ENCODE measurements at regions not wholly inside any gene's neighbourhood (a gene's known extent, or its start where the extent isn't known, plus 50 kb on each side); places are given as distances from the start of the nearest gene placed in this dataset.

DNA sequence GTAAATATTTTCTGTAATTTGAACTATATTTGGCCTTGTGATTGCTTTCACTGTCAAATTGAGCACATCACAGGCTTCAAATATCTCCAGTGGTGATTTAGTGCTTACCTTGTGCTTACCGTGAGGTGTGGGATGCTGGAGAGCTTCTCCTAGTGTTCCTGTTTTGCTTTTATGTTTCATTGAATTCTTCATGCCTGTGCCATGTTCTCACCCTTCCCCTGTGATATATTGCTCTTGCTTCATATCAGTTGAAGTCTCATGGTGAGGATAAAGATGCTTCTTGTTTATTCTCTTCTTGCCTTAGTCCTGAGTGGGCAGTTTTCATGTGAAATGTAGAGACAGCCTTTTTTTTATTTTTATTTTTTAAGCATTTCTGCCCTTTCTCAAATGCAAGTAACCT lies 198.0 kb upstream of the PDGFD start:
- TF ChIP-seq TAF1 (IDR thresholded peaks at IDR 0.05; ENCODE audit: borderline replicate concordance, insufficient read depth, low read length), result no peak
- TF ChIP-seq POLR2AphosphoS5 (IDR thresholded peaks at IDR 0.05; ENCODE audit: low read depth, low read length), result no peak
- TF ChIP-seq, protein P1, sequence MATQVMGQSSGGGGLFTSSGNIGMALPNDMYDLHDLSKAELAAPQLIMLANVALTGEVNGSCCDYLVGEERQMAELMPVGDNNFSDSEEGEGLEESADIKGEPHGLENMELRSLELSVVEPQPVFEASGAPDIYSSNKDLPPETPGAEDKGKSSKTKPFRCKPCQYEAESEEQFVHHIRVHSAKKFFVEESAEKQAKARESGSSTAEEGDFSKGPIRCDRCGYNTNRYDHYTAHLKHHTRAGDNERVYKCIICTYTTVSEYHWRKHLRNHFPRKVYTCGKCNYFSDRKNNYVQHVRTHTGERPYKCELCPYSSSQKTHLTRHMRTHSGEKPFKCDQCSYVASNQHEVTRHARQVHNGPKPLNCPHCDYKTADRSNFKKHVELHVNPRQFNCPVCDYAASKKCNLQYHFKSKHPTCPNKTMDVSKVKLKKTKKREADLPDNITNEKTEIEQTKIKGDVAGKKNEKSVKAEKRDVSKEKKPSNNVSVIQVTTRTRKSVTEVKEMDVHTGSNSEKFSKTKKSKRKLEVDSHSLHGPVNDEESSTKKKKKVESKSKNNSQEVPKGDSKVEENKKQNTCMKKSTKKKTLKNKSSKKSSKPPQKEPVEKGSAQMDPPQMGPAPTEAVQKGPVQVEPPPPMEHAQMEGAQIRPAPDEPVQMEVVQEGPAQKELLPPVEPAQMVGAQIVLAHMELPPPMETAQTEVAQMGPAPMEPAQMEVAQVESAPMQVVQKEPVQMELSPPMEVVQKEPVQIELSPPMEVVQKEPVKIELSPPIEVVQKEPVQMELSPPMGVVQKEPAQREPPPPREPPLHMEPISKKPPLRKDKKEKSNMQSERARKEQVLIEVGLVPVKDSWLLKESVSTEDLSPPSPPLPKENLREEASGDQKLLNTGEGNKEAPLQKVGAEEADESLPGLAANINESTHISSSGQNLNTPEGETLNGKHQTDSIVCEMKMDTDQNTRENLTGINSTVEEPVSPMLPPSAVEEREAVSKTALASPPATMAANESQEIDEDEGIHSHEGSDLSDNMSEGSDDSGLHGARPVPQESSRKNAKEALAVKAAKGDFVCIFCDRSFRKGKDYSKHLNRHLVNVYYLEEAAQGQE (IDR thresholded peaks at IDR 0.05; ENCODE audit: insufficient read depth in 1 of 2, low read depth in 2 of 2, low read length in 2 of 2), result no peak
- TF ChIP-seq FOXP2 (optimal IDR thresholded peaks at IDR 0.05; ENCODE audit: borderline replicate concordance, extremely low read depth, extremely low read length, insufficient read depth), result no peak
- no peak for TF ChIP-seq SIN3A (IDR thresholded peaks at IDR 0.05; ENCODE audit: borderline replicate concordance, insufficient read depth, low read length)

DNA sequence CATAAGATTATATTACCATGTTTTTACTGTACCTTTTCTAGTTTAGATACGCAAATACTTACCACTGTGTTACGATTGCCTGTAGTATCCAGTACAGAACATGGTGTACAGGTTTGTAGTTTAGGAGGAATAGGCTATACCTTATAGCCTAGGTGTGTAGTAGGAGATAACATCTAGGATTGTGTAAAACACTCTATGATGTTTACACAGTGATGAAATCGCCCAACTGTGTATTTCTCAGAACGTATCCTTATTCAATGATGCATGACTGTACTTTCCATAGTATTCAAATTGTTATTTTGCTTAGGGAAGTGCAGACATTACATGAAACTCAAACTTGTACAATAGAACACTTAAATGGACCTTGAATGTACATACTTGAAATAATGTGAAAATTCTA lies 188.1 kb upstream of the PDGFD start:
- TF ChIP-seq FOXP2 (optimal IDR thresholded peaks at IDR 0.05; ENCODE audit: borderline replicate concordance, extremely low read depth, extremely low read length, insufficient read depth) (no peak), SIN3A (IDR thresholded peaks at IDR 0.05; ENCODE audit: borderline replicate concordance, insufficient read depth, low read length) (no peak), TAF1 (IDR thresholded peaks at IDR 0.05; ENCODE audit: borderline replicate concordance, insufficient read depth, low read length) (no peak), POLR2AphosphoS5 (IDR thresholded peaks at IDR 0.05; ENCODE audit: low read depth, low read length) (no peak)
- TF ChIP-seq, protein P1 (IDR thresholded peaks at IDR 0.05; ENCODE audit: insufficient read depth in 1 of 2, low read depth in 2 of 2, low read length in 2 of 2), result no peak

DNA sequence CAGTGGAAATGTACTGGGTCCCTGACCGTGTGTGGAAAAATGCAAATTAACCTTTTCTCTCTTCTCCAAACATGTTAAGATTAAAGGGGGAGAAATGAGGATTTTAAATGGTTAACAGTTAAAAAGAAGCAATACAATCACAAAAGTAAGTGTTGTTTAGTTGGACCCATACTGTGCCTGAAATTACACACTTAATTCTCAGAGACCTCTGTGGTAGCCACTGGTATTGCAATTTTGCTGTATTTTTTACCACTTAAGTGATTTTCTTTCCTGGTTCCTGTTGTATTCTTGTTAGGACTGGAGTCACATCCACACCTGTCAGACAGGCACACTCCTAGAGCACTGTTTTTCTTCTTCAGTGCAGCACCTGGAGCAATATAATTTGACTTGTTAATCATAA lies 179.6 kb upstream of the PDGFD start:
- TF ChIP-seq POLR2AphosphoS5 (IDR thresholded peaks at IDR 0.05; ENCODE audit: low read depth, low read length), result no peak
- TF ChIP-seq, protein P1 (IDR thresholded peaks at IDR 0.05; ENCODE audit: insufficient read depth in 1 of 2, low read depth in 2 of 2, low read length in 2 of 2), result no peak
- TF ChIP-seq SIN3A (IDR thresholded peaks at IDR 0.05; ENCODE audit: borderline replicate concordance, insufficient read depth, low read length), result no peak
- no peak for TF ChIP-seq TAF1 (IDR thresholded peaks at IDR 0.05; ENCODE audit: borderline replicate concordance, insufficient read depth, low read length)
- TF ChIP-seq FOXP2 (optimal IDR thresholded peaks at IDR 0.05; ENCODE audit: borderline replicate concordance, extremely low read depth, extremely low read length, insufficient read depth), result no peak

DNA sequence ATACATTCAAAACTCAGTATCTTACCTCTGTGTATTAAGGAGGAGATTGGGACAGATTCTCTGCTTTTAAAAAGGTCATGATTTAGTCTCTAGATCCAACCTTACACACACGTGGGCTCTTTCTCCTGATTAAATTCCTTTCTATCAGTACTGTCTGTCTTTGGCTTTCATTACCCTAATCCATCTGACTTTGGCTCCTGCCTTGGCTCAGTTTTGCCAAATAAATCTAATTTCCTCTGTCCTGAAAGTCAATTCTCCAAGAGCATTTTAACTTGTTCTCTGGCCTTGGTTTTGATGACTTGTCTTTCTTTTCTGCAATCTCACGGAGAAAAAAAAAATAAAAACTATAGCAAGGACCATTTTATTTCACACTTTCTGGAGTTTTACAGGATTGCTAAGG lies 176.6 kb upstream of the PDGFD start:
- TF ChIP-seq TAF1 (IDR thresholded peaks at IDR 0.05; ENCODE audit: borderline replicate concordance, insufficient read depth, low read length), result no peak
- no peak for TF ChIP-seq FOXP2 (optimal IDR thresholded peaks at IDR 0.05; ENCODE audit: borderline replicate concordance, extremely low read depth, extremely low read length, insufficient read depth)
- TF ChIP-seq SIN3A (IDR thresholded peaks at IDR 0.05; ENCODE audit: borderline replicate concordance, insufficient read depth, low read length), result no peak
- TF ChIP-seq POLR2AphosphoS5 (IDR thresholded peaks at IDR 0.05; ENCODE audit: low read depth, low read length), result no peak
- TF ChIP-seq, protein P1 (IDR thresholded peaks at IDR 0.05; ENCODE audit: insufficient read depth in 1 of 2, low read depth in 2 of 2, low read length in 2 of 2), result no peak

DNA sequence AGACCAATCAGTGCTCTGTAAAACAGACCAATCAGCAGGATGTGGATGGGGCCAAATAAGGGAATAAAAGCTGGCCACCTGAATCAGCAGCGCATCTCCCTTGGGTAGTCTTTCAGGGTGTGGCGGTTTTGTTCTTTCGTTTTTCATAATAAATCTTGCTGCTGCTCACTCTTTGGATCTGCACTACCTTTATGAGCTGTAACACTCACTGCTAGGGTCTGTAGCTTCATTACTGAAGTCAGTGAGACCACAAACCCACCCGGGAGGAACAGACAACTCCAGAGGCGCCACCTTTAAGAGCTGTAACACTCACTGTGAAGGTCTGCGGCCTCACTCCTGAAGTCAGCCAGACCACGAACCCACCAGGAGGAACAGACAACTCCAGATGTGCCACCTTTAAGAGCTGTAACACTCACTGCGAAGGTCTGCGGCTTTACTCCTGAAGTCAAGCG lies 175.5 kb upstream of the PDGFD start:
- TF ChIP-seq TAF1 (IDR thresholded peaks at IDR 0.05; ENCODE audit: borderline replicate concordance, insufficient read depth, low read length), result no peak
- no peak for TF ChIP-seq POLR2AphosphoS5 (IDR thresholded peaks at IDR 0.05; ENCODE audit: low read depth, low read length)
- TF ChIP-seq FOXP2 (optimal IDR thresholded peaks at IDR 0.05; ENCODE audit: borderline replicate concordance, extremely low read depth, extremely low read length, insufficient read depth), result no peak
- no peak for TF ChIP-seq SIN3A (IDR thresholded peaks at IDR 0.05; ENCODE audit: borderline replicate concordance, insufficient read depth, low read length)
